WTC11 (cell line): ENCODE measurements at regions not wholly inside any gene's neighbourhood (a gene's known extent, or its start where the extent isn't known, plus 50 kb on each side); places are given as distances from the start of the nearest gene placed in this dataset.

Experiments
- ATAC-seq: fragments of 200-7000 bp; cut with Tn5 transposase; 2 replicates; pipeline ENCODE4 v1.10.0; 2021; ENCODE audit warnings: mild to moderate bottlenecking, moderate library complexity
- CTCF ChIA-PET: fragments of 300-600 bp; sonication (Branson Sonifier 250); formaldehyde crosslinking; loops from one replicate; lab custom pipeline; 2021; ENCODE audit warnings: antibody characterized with exemption; lab: Charles Lee
- POLR2A ChIA-PET: fragments of 350-600 bp; sonication (Branson Sonifier 250); formaldehyde crosslinking; loops from one replicate; lab custom pipeline; 2021; ENCODE audit warnings: antibody characterized with exemption; lab: Charles Lee
- DNase-seq: peaks from one replicate; pipeline ENCODE4 v3.0.0; 2021; ENCODE audit warnings: low spot score
- H3K27ac Mint-ChIP-seq: 2 replicates; pipeline ENCODE4 v1.8.0; 2021; ENCODE audit warnings: mixed read lengths
- H3K27me3 Mint-ChIP-seq: 2 replicates; pipeline ENCODE4 v1.8.0; 2021; ENCODE audit warnings: low read depth, mild to moderate bottlenecking, moderate library complexity, mixed read lengths
- H3K36me3 Mint-ChIP-seq: 2 replicates; pipeline ENCODE4 v1.8.0; 2021; ENCODE audit warnings: mixed read lengths
- H3K4me1 Mint-ChIP-seq: 2 replicates; pipeline ENCODE4 v1.8.0; 2022; ENCODE audit warnings: mixed read lengths
- H3K4me3 Mint-ChIP-seq: 2 replicates; pipeline ENCODE4 v1.8.0; 2021; ENCODE audit warnings: mild to moderate bottlenecking, moderate library complexity, mixed read lengths
- H3K9me3 Mint-ChIP-seq: 2 replicates; pipeline ENCODE4 v1.8.0; 2021; ENCODE audit warnings: mixed read lengths
- ATF6 ChIP-seq: sonication (generic); formaldehyde crosslinking; IDR thresholded peaks from 2 replicates; pipeline ENCODE4 v1.8.1; 2023; ENCODE audit warnings: mild to moderate bottlenecking, missing genetic modification reagents
- ELF4 ChIP-seq: sonication (generic); formaldehyde crosslinking; IDR thresholded peaks from 2 replicates; pipeline ENCODE4 v1.8.1; 2022; ENCODE audit warnings: low read depth, mild to moderate bottlenecking, moderate library complexity, missing genetic modification reagents
- FOXP1 ChIP-seq: sonication (generic); formaldehyde crosslinking; IDR thresholded peaks from 2 replicates; pipeline ENCODE4 v1.8.0; 2022; ENCODE audit warnings: missing genetic modification reagents, mild to moderate bottlenecking, moderate library complexity, borderline replicate concordance
- GTF2I ChIP-seq: fragments of 250-450 bp; sonication (Bioruptor Pico); conservative IDR thresholded peaks from 2 replicates; pipeline ENCODE4 v1.4.0; 2021; ENCODE audit warnings: mild to moderate bottlenecking
- IRF1 ChIP-seq: sonication (generic); formaldehyde crosslinking; IDR thresholded peaks from 2 replicates; pipeline ENCODE4 v1.8.0; 2023; ENCODE audit warnings: missing genetic modification reagents
- KAT7 ChIP-seq: sonication (generic); formaldehyde crosslinking; IDR thresholded peaks from 2 replicates; pipeline ENCODE4 v1.8.1; 2023; ENCODE audit warnings: missing genetic modification reagents, mild to moderate bottlenecking, borderline replicate concordance
- NFATC4 ChIP-seq: fragments of 250-450 bp; sonication (Bioruptor Pico); IDR thresholded peaks from 2 replicates; pipeline ENCODE4 v1.9.0; 2021; ENCODE audit warnings: mild to moderate bottlenecking
- NFE2L1 ChIP-seq: sonication (generic); formaldehyde crosslinking; IDR thresholded peaks from 2 replicates; pipeline ENCODE4 v1.8.1; 2023; ENCODE audit warnings: missing genetic modification reagents
- RELA ChIP-seq: sonication (generic); formaldehyde crosslinking; IDR thresholded peaks from 2 replicates; pipeline ENCODE4 v1.8.1; 2022; ENCODE audit warnings: missing genetic modification reagents, mild to moderate bottlenecking, borderline replicate concordance
- USF2 ChIP-seq: sonication (generic); formaldehyde crosslinking; IDR thresholded peaks from 2 replicates; pipeline ENCODE4 v1.8.1; 2023; ENCODE audit warnings: mild to moderate bottlenecking, missing genetic modification reagents, moderate library complexity
- ZNF425 ChIP-seq: fragments of 250-450 bp; sonication (Bioruptor Pico); conservative IDR thresholded peaks from 2 replicates; pipeline ENCODE4 v1.9.0; 2021; ENCODE audit warnings: mild to moderate bottlenecking
- ZSCAN18 ChIP-seq: fragments of 250-450 bp; sonication (Bioruptor Pico); IDR thresholded peaks from 2 replicates; pipeline ENCODE4 v2.1.2; 2022; ENCODE audit warnings: mild to moderate bottlenecking, moderate library complexity
- TF ChIP-seq, protein P1 (sequence below): sonication (generic); formaldehyde crosslinking; IDR thresholded peaks from 2 replicates; pipeline ENCODE4 v1.8.1; 2022; ENCODE audit warnings: missing genetic modification reagents, borderline replicate concordance
- TF ChIP-seq, protein P2 (sequence below): sonication (generic); formaldehyde crosslinking; IDR thresholded peaks from 2 replicates; pipeline ENCODE4 v1.8.1; 2023; ENCODE audit warnings: mild to moderate bottlenecking, missing genetic modification reagents, borderline replicate concordance
- TF ChIP-seq, protein P3 (sequence below): sonication (generic); formaldehyde crosslinking; IDR thresholded peaks from 2 replicates; pipeline ENCODE4 v1.8.1; 2022; ENCODE audit warnings: mild to moderate bottlenecking, moderate library complexity, missing genetic modification reagents
- TF ChIP-seq, protein P4 (sequence below): sonication (generic); formaldehyde crosslinking; IDR thresholded peaks from 2 replicates; pipeline ENCODE4 v1.8.0; 2022; ENCODE audit warnings: mild to moderate bottlenecking, missing genetic modification reagents
- TF ChIP-seq, protein P5 (sequence below): sonication (generic); formaldehyde crosslinking; IDR thresholded peaks from 2 replicates; pipeline ENCODE4 v1.8.1; 2022; ENCODE audit warnings: mild to moderate bottlenecking, missing genetic modification reagents, moderate library complexity, borderline replicate concordance

- no peak for TF ChIP-seq ZNF425 (CRISPR knock-in tag)
- no peak for TF ChIP-seq RELA
Observed at GRCh38 chr11:30149998-30150397, 80.8 kb upstream of the FSHB start (continued).

- Mint-ChIP-seq H3K4me1 (peaks cover 9% of the 10 kb centered on the region), H3K4me3 (no peak overlapping the region), H3K9me3 (no peaks in the 10 kb centered on the region), H3K27ac (no peak overlapping the region), H3K27me3 (peaks cover 45% of the 10 kb centered on the region), H3K36me3 (no peaks in the 10 kb centered on the region)
- TF ChIP-seq USF2 = no peak
- TF ChIP-seq, protein P1, sequence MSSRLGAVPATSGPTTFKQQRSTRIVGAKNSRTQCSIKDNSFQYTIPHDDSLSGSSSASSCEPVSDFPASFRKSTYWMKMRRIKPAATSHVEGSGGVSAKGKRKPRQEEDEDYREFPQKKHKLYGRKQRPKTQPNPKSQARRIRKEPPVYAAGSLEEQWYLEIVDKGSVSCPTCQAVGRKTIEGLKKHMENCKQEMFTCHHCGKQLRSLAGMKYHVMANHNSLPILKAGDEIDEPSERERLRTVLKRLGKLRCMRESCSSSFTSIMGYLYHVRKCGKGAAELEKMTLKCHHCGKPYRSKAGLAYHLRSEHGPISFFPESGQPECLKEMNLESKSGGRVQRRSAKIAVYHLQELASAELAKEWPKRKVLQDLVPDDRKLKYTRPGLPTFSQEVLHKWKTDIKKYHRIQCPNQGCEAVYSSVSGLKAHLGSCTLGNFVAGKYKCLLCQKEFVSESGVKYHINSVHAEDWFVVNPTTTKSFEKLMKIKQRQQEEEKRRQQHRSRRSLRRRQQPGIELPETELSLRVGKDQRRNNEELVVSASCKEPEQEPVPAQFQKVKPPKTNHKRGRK = no peak
- no peak for TF ChIP-seq NFATC4 (CRISPR knock-in tag)
- TF ChIP-seq KAT7 (CRISPR knock-in tag) = no peak
- no peak for TF ChIP-seq ZSCAN18 (CRISPR knock-in tag)
- no peak for TF ChIP-seq FOXP1 (CRISPR knock-in tag)
- TF ChIP-seq NFE2L1 (CRISPR knock-in tag) = no peak
- TF ChIP-seq, protein P2, sequence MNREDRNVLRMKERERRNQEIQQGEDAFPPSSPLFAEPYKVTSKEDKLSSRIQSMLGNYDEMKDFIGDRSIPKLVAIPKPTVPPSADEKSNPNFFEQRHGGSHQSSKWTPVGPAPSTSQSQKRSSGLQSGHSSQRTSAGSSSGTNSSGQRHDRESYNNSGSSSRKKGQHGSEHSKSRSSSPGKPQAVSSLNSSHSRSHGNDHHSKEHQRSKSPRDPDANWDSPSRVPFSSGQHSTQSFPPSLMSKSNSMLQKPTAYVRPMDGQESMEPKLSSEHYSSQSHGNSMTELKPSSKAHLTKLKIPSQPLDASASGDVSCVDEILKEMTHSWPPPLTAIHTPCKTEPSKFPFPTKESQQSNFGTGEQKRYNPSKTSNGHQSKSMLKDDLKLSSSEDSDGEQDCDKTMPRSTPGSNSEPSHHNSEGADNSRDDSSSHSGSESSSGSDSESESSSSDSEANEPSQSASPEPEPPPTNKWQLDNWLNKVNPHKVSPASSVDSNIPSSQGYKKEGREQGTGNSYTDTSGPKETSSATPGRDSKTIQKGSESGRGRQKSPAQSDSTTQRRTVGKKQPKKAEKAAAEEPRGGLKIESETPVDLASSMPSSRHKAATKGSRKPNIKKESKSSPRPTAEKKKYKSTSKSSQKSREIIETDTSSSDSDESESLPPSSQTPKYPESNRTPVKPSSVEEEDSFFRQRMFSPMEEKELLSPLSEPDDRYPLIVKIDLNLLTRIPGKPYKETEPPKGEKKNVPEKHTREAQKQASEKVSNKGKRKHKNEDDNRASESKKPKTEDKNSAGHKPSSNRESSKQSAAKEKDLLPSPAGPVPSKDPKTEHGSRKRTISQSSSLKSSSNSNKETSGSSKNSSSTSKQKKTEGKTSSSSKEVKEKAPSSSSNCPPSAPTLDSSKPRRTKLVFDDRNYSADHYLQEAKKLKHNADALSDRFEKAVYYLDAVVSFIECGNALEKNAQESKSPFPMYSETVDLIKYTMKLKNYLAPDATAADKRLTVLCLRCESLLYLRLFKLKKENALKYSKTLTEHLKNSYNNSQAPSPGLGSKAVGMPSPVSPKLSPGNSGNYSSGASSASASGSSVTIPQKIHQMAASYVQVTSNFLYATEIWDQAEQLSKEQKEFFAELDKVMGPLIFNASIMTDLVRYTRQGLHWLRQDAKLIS (CRISPR knock-in tag) = no peak
- no peak for TF ChIP-seq IRF1
- TF ChIP-seq, protein P3, sequence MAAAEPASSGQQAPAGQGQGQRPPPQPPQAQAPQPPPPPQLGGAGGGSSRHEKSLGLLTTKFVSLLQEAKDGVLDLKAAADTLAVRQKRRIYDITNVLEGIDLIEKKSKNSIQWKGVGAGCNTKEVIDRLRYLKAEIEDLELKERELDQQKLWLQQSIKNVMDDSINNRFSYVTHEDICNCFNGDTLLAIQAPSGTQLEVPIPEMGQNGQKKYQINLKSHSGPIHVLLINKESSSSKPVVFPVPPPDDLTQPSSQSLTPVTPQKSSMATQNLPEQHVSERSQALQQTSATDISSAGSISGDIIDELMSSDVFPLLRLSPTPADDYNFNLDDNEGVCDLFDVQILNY = no peak
- TF ChIP-seq ELF4 (CRISPR knock-in tag) = no peak
- TF ChIP-seq, protein P4, sequence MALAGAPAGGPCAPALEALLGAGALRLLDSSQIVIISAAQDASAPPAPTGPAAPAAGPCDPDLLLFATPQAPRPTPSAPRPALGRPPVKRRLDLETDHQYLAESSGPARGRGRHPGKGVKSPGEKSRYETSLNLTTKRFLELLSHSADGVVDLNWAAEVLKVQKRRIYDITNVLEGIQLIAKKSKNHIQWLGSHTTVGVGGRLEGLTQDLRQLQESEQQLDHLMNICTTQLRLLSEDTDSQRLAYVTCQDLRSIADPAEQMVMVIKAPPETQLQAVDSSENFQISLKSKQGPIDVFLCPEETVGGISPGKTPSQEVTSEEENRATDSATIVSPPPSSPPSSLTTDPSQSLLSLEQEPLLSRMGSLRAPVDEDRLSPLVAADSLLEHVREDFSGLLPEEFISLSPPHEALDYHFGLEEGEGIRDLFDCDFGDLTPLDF (CRISPR knock-in tag) = no peak
- TF ChIP-seq, protein P5, sequence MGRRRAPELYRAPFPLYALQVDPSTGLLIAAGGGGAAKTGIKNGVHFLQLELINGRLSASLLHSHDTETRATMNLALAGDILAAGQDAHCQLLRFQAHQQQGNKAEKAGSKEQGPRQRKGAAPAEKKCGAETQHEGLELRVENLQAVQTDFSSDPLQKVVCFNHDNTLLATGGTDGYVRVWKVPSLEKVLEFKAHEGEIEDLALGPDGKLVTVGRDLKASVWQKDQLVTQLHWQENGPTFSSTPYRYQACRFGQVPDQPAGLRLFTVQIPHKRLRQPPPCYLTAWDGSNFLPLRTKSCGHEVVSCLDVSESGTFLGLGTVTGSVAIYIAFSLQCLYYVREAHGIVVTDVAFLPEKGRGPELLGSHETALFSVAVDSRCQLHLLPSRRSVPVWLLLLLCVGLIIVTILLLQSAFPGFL (CRISPR knock-in tag) = no peak
- no peak for TF ChIP-seq ATF6 (CRISPR knock-in tag)
- no peak for TF ChIP-seq GTF2I (CRISPR knock-in tag)
- no peak for DNase-seq
- peak; percentile 32; the same call in 1 of the 2 replicates for ATAC-seq
- POLR2A ChIA-PET = no interaction called here
- CTCF ChIA-PET = interaction anchor here (5.9 kb wide), 1 partner anchor 22 kb away, joined by 39 read pairs; no protein-coding TSS in a partner anchor
Observed at GRCh38 chr11:30150425-30150824, 80.4 kb upstream of the FSHB start.
